Kidney (tissue), 13 donors: ENCODE measurements at regions not wholly inside any gene's neighbourhood (a gene's known extent, or its start where the extent isn't known, plus 50 kb on each side); places are given as distances from the start of the nearest gene placed in this dataset.

Experiments
- DNase-seq, 5 donors: peaks; one replicate each; pipeline ENCODE4 v3.0.0-alpha.2; 2013 to 2020
- FAIRE-seq: peaks from 2 replicates; lab custom pipeline; 2012; peaks lifted over from hg19 to GRCh38; lab: Jason Lieb, UNC
- H3K27ac ChIP-seq, 2 donors: one replicate each; pipeline ENCODE4 v1.7.0; 2013; ENCODE audit warnings: low read depth in 2 of 2, low read length in 2 of 2, inconsistent platforms in 1 of 2
- H3K27me3 ChIP-seq: one replicate; pipeline ENCODE4 v1.7.1; 2013; ENCODE audit warnings: low read length, inconsistent platforms; ENCODE audit not compliant: control insufficient read depth, insufficient read depth
- H3K36me3 ChIP-seq, 3 donors: one replicate each; pipeline versions ENCODE4 v1.7.0 to v1.7.1; 2013; ENCODE audit warnings: low read length in 3 of 3, control low read depth in 1 of 3, inconsistent platforms in 1 of 3; ENCODE audit not compliant: insufficient read depth in 3 of 3, control insufficient read depth in 2 of 3
- H3K4me1 ChIP-seq, 3 donors: one replicate each; pipeline versions ENCODE4 v1.7.0 to v1.7.1; 2013; ENCODE audit warnings: low read length in 3 of 3, inconsistent platforms in 1 of 3, low read depth in 1 of 3; ENCODE audit not compliant: control insufficient read depth in 2 of 3, insufficient read depth in 2 of 3
- H3K4me3 ChIP-seq, 3 donors: one replicate each; pipeline versions ENCODE4 v1.7.0 to v1.8.1; 2013; ENCODE audit warnings: low read length in 3 of 3, control low read depth in 1 of 3, inconsistent platforms in 1 of 3
- H3K9ac ChIP-seq, 3 donors: one replicate each; pipeline versions ENCODE4 v1.7.0 to v1.7.1; 2013; ENCODE audit warnings: low read length in 3 of 3, control low read depth in 1 of 3, inconsistent platforms in 1 of 3
- H3K9me3 ChIP-seq, 3 donors: one replicate each; pipeline versions ENCODE4 v1.7.0 to v1.7.1; 2013; ENCODE audit warnings: low read length in 3 of 3, control low read depth in 1 of 3, inconsistent platforms in 1 of 3; ENCODE audit not compliant: control insufficient read depth in 2 of 3, insufficient read depth in 1 of 3
- intact Hi-C: fragments of 100-400 bp; cut with DNase I; formaldehyde crosslinking; loops from one replicate; pipeline ENCODE4 v1.11.1; 2022
- TF ChIP-seq, protein P1 (sequence below): IDR thresholded peaks from 3 replicates; pipeline ENCODE4 v1.5.1; 2012; ENCODE audit warnings: mild to moderate bottlenecking, moderate library complexity, borderline replicate concordance; ENCODE audit not compliant: insufficient read depth; ENCODE audit errors: extremely low read depth
- donor health status: control.
- donor health status: control.
- donor health status: control.
- donor health status: control.
- donor health status: control.
- donor health status: DM: yes; HTN: yes; CAD: no.
- donor health status: Normal renal cell carcinoma (clear cell type).

DNA sequence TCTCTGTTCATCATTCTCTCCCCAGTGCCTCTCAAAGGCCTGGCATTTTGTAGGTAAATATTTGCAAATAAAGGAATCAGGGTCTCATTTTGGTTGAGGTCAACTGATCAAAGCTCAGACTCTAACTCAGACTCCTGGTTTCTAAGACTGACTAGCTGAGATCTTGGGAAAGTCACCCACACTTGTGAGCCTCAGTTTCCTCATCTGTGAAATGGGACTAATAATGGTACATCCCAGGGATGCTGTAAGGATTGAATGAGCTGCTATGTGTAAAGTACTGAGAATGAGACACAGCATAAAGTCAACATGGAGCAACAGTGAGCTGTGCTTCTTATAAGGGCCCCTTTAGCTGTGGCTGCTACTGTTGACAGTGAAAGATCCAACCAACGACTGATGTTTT is 70.6 kb upstream of the XYLT1 start:
- FAIRE-seq (no peak), DNase-seq (no peak)
- H3K4me3 ChIP-seq = no peak overlapping the region
- H3K27ac ChIP-seq = no peak overlapping the region
- H3K9ac ChIP-seq = no peak overlapping the region
- no peaks in the 10 kb centered on the region for H3K27me3 ChIP-seq
- TF ChIP-seq, protein P1, sequence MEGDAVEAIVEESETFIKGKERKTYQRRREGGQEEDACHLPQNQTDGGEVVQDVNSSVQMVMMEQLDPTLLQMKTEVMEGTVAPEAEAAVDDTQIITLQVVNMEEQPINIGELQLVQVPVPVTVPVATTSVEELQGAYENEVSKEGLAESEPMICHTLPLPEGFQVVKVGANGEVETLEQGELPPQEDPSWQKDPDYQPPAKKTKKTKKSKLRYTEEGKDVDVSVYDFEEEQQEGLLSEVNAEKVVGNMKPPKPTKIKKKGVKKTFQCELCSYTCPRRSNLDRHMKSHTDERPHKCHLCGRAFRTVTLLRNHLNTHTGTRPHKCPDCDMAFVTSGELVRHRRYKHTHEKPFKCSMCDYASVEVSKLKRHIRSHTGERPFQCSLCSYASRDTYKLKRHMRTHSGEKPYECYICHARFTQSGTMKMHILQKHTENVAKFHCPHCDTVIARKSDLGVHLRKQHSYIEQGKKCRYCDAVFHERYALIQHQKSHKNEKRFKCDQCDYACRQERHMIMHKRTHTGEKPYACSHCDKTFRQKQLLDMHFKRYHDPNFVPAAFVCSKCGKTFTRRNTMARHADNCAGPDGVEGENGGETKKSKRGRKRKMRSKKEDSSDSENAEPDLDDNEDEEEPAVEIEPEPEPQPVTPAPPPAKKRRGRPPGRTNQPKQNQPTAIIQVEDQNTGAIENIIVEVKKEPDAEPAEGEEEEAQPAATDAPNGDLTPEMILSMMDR = no peak
- no peaks in the 10 kb centered on the region for H3K36me3 ChIP-seq
- H3K9me3 ChIP-seq = no peaks in the 10 kb centered on the region
- H3K4me1 ChIP-seq = no peaks in the 10 kb centered on the region
- intact Hi-C loops = no loop called here

DNA sequence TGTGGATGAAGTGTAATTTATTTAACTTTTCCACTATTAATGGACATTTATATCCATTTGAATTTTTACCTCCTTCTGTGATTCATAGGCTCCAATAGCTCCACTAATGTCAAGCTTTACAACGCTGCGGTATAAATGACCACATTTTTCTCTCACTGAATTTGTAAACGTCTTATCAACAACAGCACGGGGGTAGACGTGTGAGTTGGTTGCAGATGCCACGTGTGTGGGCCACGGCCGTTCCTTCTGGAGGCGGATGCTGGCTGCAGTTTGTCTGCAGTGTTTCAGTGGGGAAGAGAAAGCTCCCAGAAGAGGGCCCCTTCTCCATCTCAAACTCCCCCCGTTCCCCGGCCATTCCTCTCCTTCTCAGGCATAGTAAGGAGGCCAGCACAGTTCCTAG is 68.2 kb upstream of the XYLT1 start:
- Histone ChIP-seq H3K4me3 (no peak overlapping the region), H3K9ac (no peak overlapping the region), H3K4me1 (no peaks in the 10 kb centered on the region), H3K27ac (no peak overlapping the region), H3K27me3 (no peaks in the 10 kb centered on the region), H3K9me3 (no peaks in the 10 kb centered on the region), H3K36me3 (no peaks in the 10 kb centered on the region)
- TF ChIP-seq, protein P1 = no peak
- no peak for FAIRE-seq
- intact Hi-C loops = no loop called here
- no peak for DNase-seq

GRCh38 chr16:17532338-17532995 is 61.7 kb upstream of the XYLT1 start:
- FAIRE-seq (no peak), DNase-seq (no peak)
- H3K36me3 ChIP-seq = no peaks in the 10 kb centered on the region
- no peaks in the 10 kb centered on the region for H3K4me1 ChIP-seq
- TF ChIP-seq, protein P1 = no peak
- intact Hi-C loops = no loop called here
- H3K27me3 ChIP-seq = no peaks in the 10 kb centered on the region
- no peak overlapping the region for H3K9ac ChIP-seq
- no peaks in the 10 kb centered on the region for H3K9me3 ChIP-seq
- H3K27ac ChIP-seq = no peak overlapping the region
- no peak overlapping the region for H3K4me3 ChIP-seq
